GM21390 (cell line): ENCODE measurements at regions not wholly inside any gene's neighbourhood (a gene's known extent, or its start where the extent isn't known, plus 50 kb on each side); places are given as distances from the start of the nearest gene placed in this dataset.

Experiments
- ATAC-seq: cut with Tn5 transposase; IDR thresholded peaks from one replicate; pipeline ENCODE4 v1.9.1; 2021; ENCODE audit not compliant: unreplicated experiment

DNA sequence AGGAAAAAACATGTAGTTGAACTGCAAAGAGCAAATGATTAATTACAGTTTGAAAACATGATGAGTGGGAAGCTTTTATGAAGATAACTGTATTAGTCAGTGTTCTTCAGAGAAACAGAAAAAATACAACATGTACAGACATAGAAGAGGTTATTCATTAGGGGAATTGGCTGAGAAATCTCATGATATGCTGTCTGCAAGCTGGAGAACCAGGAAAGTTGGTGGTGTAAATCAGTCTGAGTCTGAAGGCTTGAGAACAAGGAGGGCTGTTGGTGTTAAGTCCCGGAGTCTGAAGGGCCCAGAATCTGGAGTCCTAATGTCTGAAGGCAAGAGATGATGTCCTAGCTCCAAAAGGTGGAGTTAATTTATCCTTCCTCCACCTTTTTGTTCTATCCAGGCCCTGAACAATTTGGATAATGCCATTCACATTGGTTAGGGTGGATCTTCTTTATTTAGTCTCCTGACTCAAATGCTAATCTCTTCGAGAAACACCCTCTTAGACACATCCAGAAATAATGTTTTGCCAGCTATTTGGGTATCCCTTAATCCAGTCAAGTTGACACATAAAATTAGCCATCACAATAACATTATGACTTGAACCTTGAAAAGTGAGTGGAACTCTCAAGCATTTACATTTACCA, 672.9 kb upstream of the PTBP2 start:
- ATAC-seq: no peak

DNA sequence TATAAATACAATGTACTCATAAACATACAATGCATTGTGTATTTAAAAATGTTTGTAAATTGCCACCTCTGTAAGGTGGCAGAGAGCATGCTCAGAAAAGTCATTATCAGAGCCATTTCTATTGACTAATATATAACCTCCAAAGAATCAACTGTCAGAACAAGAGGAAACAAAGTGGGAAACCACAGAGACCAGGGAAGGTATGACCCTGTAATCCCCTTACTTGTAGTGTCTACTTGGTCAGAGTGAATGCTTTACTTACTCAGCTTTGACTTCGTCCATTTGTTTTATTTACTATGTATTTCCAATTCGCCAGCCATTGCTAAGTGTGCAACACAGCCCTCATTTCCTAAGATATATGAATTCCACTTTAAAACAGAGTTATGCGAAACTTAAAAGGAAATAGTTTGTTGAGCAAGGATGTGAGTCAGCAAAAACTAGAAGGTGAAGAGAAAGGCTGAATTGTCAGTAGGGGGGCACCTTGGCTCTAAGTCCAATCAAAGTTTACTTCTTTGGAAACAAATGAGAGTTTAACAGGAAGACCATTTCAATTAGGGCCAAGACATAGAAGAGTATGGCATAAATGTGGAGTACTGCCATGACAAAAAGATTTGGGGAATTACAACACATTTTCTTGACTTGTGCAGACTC, 671.7 kb upstream of the PTBP2 start:
- no peak for ATAC-seq

DNA sequence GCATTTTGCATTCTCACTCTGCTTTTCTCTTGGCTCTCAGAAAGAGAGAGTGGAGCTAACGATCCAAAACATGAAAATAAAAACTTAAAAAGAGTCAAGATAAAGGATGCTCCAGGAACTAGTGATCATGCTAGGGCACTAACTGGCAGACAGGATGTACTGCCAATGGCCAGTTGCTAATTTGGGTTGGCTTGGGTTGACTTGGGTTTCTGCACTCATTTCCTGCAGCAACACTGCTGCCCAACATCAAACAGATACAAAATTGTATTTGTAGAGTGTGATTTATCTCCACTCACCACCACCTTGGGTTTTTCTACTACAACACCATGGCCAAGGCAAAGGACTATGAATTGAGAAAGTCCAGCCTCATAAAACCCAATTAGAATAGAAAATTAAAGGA, 662.3 kb upstream of the PTBP2 start:
- no peak for ATAC-seq

GRCh38 chr1:96059736-96060135, 661.8 kb upstream of the PTBP2 start:
- no peak for ATAC-seq

GRCh38 chr1:96060621-96061020, 661.0 kb upstream of the PTBP2 start:
- no peak for ATAC-seq

DNA sequence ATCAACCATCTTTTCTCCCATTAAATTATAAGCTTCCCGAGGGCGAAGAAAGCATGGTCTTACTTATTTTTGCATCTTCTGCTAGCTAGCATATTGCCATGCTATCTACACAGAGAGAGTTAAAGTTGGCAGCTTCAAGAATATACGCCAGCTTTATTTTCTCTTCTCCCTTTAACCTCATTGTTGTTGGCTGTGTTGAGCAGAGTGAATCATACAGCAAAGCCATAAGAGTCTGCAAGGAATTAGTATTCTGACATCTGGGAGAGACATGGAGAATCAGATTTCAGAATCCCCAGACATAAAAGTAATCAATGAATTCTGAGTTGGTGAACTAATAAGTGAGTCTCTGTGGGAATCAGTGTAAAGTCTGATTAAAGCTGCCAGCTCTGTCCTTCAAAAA, 649.6 kb upstream of the PTBP2 start:
- no peak for ATAC-seq

DNA sequence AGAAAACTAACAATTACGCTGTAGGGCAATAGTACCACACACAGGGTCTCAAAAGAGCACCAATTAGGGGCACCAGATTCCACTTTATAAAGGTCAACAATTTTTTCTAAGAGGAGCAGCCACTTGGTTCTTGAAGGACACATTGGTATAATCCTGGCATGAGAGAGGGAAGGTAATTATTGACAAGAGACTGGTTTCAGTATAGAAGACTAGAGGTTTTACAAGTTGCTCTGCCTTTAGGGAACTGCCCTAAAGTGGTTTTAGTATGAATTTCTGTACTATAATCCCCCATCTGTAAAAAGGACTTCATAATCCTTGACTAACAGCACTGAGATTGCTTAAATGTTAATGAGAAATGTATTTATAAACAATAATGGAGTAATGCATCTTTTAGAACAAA, 648.5 kb upstream of the PTBP2 start:
- no peak for ATAC-seq

DNA sequence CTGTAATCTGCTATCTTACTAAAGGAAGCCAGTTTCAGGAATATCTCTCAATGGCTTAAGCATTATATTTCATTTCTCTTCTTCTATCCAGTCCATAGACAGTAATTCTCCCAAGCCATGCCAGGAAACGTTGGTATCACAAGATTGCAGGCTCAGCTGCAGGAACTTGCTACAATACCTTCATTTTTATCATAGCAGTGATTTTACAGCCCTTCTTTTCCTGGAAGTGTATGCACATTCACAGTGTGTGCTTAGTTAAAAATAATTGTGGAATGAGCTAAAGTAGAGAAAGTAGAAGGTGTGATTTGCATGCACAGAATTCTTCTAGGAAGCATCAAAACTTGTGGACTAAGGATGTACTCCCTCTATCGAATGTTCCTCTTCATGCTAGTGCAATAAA, 647.2 kb upstream of the PTBP2 start:
- no peak for ATAC-seq

DNA sequence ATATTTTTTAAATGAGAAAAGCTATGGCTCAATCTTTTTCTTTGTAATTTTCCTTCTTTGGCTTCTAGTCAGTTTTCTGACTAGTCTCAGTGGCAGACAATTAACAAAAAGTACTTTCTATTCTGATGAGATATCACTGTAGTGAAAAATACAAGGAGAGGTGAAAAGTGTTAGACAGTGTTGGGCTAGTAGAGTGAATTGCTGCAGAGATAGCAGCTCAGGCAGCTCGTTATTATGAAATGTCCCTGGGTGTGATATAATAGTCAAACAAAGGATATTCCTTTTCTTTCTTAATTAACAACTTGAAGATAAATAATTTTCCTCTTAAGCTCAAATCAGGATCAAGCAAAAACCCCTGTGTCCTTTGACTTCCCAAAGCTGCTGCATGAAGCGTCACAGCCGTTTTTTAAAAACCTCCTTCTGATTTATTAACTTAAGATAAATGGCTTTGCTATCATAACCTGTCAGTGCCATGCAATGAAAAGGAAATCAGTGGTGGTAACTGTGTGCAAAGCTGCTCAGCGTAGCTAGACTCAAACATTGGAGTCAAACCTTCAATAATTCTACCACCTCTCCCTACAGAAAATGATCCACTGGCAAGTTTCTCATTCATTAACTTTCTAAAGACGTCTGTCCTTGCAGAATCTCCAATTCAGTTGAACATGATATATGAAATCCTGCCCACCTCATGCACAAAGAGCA, 646.6 kb upstream of the PTBP2 start:
- no peak for ATAC-seq

DNA sequence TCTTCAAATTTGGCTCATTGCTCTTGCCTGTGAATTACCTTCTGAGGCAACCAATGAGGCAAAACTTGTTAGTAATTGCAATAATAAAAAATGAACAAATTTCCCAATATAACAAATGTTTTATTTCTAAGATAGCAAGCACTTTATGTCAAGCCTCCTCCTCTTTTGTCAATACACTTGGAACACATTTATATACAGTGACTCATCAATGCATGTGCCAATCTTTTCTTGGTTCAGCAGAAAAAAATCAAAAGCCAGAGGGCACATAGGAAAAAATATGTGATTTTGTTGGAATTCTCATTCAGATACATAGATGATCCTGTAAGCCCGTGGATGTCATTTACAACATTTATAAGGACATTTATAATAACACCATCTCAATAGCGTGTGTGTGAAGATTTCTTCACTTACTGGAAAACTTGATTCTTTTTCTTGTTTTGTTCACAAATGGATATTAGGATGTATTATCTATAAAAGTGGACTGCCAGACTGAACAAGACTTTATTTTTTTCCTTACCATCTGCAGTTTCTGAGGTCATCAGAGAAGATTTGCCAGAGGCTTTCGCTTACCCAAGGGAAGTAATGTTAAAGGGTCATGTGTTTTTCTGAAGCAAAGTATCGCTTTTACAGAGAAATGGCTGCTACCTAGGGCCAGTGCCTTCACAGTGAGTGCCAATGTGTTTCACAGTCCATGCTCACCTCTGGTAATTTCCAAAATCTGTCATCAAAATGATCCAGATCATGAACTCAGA, 645.7 kb upstream of the PTBP2 start:
- no peak for ATAC-seq

- ATAC-seq: no peak
Observed at GRCh38 chr1:96076589-96076988, 645.0 kb upstream of the PTBP2 start.

- no peak for ATAC-seq
Observed at GRCh38 chr1:96079581-96079980, 642.0 kb upstream of the PTBP2 start.

GRCh38 chr1:96080925-96081324, 640.7 kb upstream of the PTBP2 start:
- ATAC-seq: no peak

- no peak for ATAC-seq
Observed at GRCh38 chr1:96087719-96088118, 633.9 kb upstream of the PTBP2 start.

GRCh38 chr1:96090134-96090533, 631.5 kb upstream of the PTBP2 start:
- ATAC-seq: no peak

DNA sequence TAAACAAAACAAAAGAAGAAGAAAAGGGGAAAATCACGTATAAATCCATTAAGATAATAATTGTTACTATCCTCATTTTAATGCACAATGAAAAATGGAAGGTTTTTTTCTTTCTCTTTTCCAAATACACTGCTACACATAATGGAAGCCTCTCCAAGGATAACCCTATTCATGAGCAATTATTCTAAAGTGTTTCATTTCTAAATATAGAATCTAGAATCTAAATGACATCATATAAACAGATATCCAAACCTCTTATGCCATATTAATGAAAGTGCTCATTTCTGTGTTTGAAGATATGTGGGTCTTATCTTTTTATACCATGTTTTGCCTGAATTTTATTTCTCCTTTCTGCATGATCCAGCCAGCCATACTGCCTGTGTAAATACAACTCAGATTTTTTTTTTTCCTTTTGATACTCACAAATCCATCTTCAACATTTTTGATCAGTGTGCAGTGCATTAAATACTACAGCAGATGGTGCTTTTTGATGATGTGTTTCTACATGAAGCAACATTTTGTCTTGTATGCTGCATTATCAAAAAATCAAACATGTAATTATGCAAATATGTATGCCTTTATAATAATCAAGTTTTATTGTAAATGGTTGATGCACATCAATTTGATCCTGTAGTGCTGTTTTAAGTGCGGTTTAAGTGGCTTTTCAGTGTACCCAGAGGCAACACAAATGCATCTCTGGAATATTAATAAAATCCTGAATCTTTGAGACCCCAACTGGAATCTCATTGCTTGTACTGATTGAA, 625.6 kb upstream of the PTBP2 start:
- ATAC-seq: no peak

DNA sequence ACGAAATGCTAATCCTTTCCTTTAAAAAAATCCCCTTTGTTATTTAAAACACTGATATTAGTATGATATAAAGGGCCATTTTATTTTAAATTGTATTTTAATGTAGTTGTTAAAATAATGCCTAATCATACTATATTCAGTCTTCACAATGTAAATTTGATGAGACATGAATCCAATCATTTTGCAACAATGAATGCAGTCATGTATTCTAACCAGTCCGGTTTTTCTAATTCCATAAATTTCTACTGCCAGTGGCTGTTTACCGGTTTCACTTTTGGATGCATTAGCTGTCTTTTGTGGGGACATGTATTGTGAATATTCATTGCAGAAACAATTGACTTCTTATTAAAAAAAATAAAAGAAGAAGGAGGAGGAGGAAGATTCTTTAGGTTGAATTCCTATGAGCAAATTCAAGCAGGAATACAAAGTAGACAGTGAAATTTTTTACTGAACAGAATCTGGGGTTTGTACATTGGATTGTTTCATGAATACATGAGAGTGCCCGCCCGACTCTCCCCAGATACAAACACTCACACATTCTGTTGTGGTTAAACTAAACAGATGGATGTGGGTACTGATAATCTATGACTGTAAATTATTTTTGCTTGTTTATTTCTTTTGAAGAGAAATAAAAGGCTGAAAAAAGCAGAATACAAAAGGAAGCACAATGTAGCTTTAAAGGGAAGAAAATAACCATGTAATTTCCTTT, 624.8 kb upstream of the PTBP2 start:
- ATAC-seq: no peak

- ATAC-seq: no peak
Observed at GRCh38 chr1:96104506-96104905, 617.1 kb upstream of the PTBP2 start.

DNA sequence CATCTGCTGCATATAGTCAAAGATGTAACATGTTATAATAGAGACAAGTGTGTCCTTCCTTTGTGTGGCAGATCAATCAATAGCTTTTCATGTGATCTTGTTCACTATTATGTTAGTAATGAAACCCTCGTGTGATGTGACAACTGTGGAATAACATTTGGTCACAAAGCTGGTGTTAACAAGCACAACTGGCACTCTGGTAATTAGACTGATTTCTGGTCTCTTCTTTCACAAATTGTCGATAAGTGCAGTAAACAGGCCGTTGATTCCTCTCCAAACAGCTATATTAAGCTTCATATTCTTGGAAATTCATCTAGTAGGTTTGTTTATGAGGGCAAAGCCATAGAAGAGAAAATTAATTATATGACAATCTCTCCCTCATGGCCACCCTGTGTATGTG, 616.7 kb upstream of the PTBP2 start:
- no peak for ATAC-seq

GRCh38 chr1:96116731-96117130, 604.9 kb upstream of the PTBP2 start:
- ATAC-seq: no peak
